ENCODE measurements at regions not wholly inside any gene's neighbourhood (a gene's known extent, or its start where the extent isn't known, plus 50 kb on each side); places are given as distances from the start of the nearest gene placed in this dataset.

- no peak for TF ChIP-seq CTCF (IDR thresholded peaks at IDR 0.05; ENCODE audit: insufficient read depth in 1 of 2, low read depth in 1 of 2, low read length in 1 of 2, severe bottlenecking in 1 of 2, unreplicated experiment in 1 of 2)
- Histone ChIP-seq H3K27me3 (replicated peaks; ENCODE audit: control insufficient read depth, insufficient read depth, low read length) (no peaks in the 10 kb centered on the region), H3K4me3 (ENCODE audit: low read depth, low read length) (no peak overlapping the region), H3K36me3 (ENCODE audit: control insufficient read depth, insufficient read depth, low read length) (no peaks in the 10 kb centered on the region), H3K9me3 (no peaks in the 10 kb centered on the region), H3K4me1 (no peaks in the 10 kb centered on the region)
- intact Hi-C loops (cut with micrococcal nuclease; ENCODE audit: unreplicated experiment), result no loop called here
- Mint-ChIP-seq H3K4me1 (ENCODE audit: low read depth, unreplicated experiment) (no peaks in the 10 kb centered on the region), H3K4me3 (ENCODE audit: unreplicated experiment) (no peak overlapping the region), H3K27ac (ENCODE audit: unreplicated experiment) (no peak overlapping the region), H3K9me3 (ENCODE audit: unreplicated experiment) (no peaks in the 10 kb centered on the region), H3K36me3 (ENCODE audit: insufficient read depth, unreplicated experiment) (no peaks in the 10 kb centered on the region), H3K27me3 (ENCODE audit: insufficient read depth, unreplicated experiment) (peaks cover 9% of the 10 kb centered on the region)
- POLR2A ChIA-PET, result no interaction called here
- CTCF ChIA-PET, result no interaction called here
- DNase-seq, result no peak
- no TSS peak for BruUV-seq (replicated peaks)
Measured at GRCh38 chr2:151138507-151138906, 123.2 kb downstream of the RBM43 start.

GRCh38 chr2:151137526-151137925 lies 124.1 kb downstream of the RBM43 start:
- Mint-ChIP-seq H3K27me3 (ENCODE audit: insufficient read depth, unreplicated experiment) (peaks cover 16% of the 10 kb centered on the region), H3K4me1 (ENCODE audit: low read depth, unreplicated experiment) (no peaks in the 10 kb centered on the region), H3K36me3 (ENCODE audit: insufficient read depth, unreplicated experiment) (no peaks in the 10 kb centered on the region), H3K4me3 (ENCODE audit: unreplicated experiment) (no peak overlapping the region), H3K9me3 (ENCODE audit: unreplicated experiment) (no peaks in the 10 kb centered on the region), H3K27ac (ENCODE audit: unreplicated experiment) (no peak overlapping the region)
- no peak overlapping the region for H3K4me3 ChIP-seq (ENCODE audit: low read depth, low read length)
- BruUV-seq (replicated peaks), result no TSS peak
- no peak for DNase-seq
- H3K27me3 ChIP-seq (replicated peaks; ENCODE audit: control insufficient read depth, insufficient read depth, low read length), result no peaks in the 10 kb centered on the region
- POLR2A ChIA-PET, result no interaction called here
- no peaks in the 10 kb centered on the region for H3K4me1 ChIP-seq
- CTCF ChIA-PET, result no interaction called here
- intact Hi-C loops (cut with micrococcal nuclease; ENCODE audit: unreplicated experiment), result no loop called here
- no peak for TF ChIP-seq CTCF (IDR thresholded peaks at IDR 0.05; ENCODE audit: insufficient read depth in 1 of 2, low read depth in 1 of 2, low read length in 1 of 2, severe bottlenecking in 1 of 2, unreplicated experiment in 1 of 2)
- no peaks in the 10 kb centered on the region for H3K36me3 ChIP-seq (ENCODE audit: control insufficient read depth, insufficient read depth, low read length)
- H3K9me3 ChIP-seq, result no peaks in the 10 kb centered on the region

- Histone ChIP-seq H3K4me1 (no peaks in the 10 kb centered on the region), H3K4me3 (ENCODE audit: low read depth, low read length) (no peak overlapping the region), H3K36me3 (ENCODE audit: control insufficient read depth, insufficient read depth, low read length) (no peaks in the 10 kb centered on the region), H3K9me3 (peaks cover 12% of the 10 kb centered on the region), H3K27me3 (replicated peaks; ENCODE audit: control insufficient read depth, insufficient read depth, low read length) (no peaks in the 10 kb centered on the region)
- POLR2A ChIA-PET, result no interaction called here
- H3K4me1 Mint-ChIP-seq (ENCODE audit: low read depth, unreplicated experiment), result no peaks in the 10 kb centered on the region
- no TSS peak for BruUV-seq (replicated peaks)
- H3K4me3 Mint-ChIP-seq (ENCODE audit: unreplicated experiment), result no peak overlapping the region
- no peak overlapping the region for H3K27ac Mint-ChIP-seq (ENCODE audit: unreplicated experiment)
- DNase-seq, result no peak
- peaks cover 3% of the 10 kb centered on the region for H3K27me3 Mint-ChIP-seq (ENCODE audit: insufficient read depth, unreplicated experiment)
- TF ChIP-seq CTCF (IDR thresholded peaks at IDR 0.05; ENCODE audit: insufficient read depth in 1 of 2, low read depth in 1 of 2, low read length in 1 of 2, severe bottlenecking in 1 of 2, unreplicated experiment in 1 of 2), result no peak
- peaks cover 9% of the 10 kb centered on the region for H3K9me3 Mint-ChIP-seq (ENCODE audit: unreplicated experiment)
- H3K36me3 Mint-ChIP-seq (ENCODE audit: insufficient read depth, unreplicated experiment), result no peaks in the 10 kb centered on the region
- CTCF ChIA-PET, result no interaction called here
- intact Hi-C loops (cut with micrococcal nuclease; ENCODE audit: unreplicated experiment), result no loop called here
Measured at GRCh38 chr2:151120011-151120410, 141.7 kb downstream of the RBM43 start.
